IPS-11a (cell line): ENCODE measurements at regions not wholly inside any gene's neighbourhood (a gene's known extent, or its start where the extent isn't known, plus 50 kb on each side); places are given as distances from the start of the nearest gene placed in this dataset.
"Not testable (repeated sequence)": the region's sequence is repeated elsewhere in the genome, so short reads cannot be mapped to it uniquely, and the experiment has no call there.

Source experiments
- H3K4me3 ChIP-seq: one replicate; pipeline ENCODE4 v1.5.1; 2013; ENCODE audit warnings: low read depth, low read length, control low read depth

GRCh38 chr6:103001724-103002123 is 1608.2 kb downstream of the GRIK2 start:
- no peak overlapping the region for H3K4me3 ChIP-seq

DNA sequence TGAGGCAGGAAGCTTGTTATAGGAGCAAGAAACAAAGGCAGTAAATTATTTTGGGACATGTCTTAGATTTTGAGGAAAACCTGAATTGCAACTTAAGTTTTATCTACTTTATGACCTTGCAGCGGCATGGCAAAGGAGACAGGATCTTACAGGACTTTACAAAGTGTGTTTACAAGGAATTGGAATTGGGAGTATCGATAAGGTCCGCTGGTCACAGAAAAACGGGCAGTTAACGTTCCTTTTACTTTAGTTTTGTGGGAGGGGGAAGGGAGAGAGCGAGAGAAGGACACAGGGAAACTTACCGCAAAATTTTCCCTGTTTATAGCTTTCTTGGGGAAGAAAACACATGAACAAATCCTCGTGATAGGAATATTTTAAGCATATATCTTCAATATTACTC is 1607.2 kb downstream of the GRIK2 start:
- no peak overlapping the region for H3K4me3 ChIP-seq

- H3K4me3 ChIP-seq, result no peak overlapping the region
Measured at GRCh38 chr6:102995491-102995890, 1602.0 kb downstream of the GRIK2 start.

DNA sequence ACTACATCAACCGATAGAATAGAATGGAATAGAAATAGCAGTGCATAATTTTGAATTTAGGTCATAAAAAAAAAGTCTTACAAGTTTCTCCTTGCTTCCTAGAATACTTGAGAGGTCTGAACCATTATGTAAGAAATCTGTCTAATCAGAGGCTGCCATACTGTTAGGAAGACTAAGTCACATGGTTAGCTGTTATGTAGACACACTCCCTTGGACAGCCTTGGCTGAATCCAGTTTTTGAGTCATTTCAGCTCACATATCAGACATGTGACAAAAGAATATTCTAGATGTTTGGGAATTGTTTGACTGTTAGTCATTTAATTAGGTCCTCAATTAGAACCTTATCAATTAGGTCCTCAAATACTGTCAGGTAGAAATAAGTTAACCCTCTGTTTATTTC is 1601.4 kb downstream of the GRIK2 start:
- H3K4me3 ChIP-seq, result no peak overlapping the region

DNA sequence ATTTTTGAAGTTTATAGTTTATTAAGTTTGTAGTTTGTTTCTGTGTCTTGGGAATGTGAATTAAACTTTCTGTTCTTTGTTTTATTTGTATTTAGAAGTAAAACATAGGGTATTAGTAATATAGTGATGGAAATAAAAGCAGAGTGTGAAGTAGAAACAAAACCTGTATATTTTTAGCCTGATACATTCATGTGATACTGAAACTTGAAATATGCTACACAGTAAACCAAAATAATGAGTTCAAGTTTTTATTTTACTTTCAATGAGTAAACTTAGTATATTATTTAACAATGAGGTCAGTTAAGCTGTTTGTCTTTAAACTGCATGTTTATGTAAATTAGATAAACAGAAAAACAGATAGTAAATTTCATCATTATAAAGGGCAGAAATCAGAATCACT is 1592.6 kb downstream of the GRIK2 start:
- no peak overlapping the region for H3K4me3 ChIP-seq

DNA sequence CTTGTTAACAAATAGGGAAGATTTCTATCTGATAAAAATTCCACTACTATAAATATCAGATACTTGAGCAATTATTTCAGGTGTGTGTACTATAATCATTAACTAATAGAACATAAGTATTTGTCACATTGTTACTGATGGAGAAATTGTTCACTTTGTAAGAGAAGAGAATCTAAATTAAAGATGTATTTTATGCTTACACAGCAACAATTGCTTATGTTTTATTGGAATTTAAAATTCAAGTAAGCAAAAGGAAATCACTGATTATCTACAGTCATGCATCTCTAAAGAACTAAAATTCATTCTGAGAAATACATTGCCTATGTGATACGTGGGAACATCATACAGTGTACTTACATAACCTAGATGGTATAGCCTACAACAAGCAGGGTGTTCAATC is 1590.8 kb downstream of the GRIK2 start:
- no peak overlapping the region for H3K4me3 ChIP-seq

DNA sequence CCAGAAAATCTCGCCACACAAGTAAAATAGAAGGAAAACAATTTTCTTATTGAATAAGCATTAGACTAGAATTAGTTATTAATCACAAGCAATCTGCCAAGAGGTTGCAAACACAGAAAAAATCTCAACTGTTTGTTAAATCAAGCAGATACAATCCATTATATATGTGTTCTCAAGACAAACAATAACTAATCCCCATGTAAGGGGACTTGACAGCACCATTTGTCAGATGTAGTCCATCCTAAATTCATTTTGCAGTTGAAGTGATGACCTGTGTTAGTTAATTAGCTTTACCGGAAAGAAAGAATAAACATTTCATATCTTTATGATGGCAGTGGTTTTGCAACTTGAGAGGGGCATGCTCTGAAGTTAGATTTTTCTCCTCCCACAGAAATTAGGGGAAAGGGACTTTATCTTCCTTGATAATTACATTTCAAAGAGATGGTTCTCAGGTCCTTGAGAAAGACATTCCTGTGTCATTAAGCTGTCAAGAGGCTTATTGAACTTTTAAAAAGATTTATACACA is 1588.0 kb downstream of the GRIK2 start:
- H3K4me3 ChIP-seq, result no peak overlapping the region

DNA sequence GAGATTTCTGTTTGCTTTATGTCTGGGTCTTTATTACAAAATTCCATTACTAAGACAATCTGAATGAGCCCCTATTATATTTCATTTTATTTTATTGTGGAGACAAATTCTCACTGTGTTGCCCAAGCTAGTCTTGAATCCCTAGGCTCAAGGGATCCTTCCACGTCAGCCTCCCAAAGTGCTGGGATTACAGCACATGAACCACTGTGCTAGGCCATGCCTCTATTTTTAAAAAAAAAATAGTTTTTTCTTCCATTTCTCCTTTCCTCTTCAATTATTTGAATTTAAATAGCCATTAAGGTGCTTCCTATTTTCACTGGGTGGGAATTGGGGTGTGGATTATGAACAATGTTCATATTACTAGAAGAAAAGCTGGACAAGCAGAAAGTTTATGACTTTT is 1587.4 kb downstream of the GRIK2 start:
- no peak overlapping the region for H3K4me3 ChIP-seq

GRCh38 chr6:102961902-102962301 is 1568.4 kb downstream of the GRIK2 start:
- no peak overlapping the region for H3K4me3 ChIP-seq

DNA sequence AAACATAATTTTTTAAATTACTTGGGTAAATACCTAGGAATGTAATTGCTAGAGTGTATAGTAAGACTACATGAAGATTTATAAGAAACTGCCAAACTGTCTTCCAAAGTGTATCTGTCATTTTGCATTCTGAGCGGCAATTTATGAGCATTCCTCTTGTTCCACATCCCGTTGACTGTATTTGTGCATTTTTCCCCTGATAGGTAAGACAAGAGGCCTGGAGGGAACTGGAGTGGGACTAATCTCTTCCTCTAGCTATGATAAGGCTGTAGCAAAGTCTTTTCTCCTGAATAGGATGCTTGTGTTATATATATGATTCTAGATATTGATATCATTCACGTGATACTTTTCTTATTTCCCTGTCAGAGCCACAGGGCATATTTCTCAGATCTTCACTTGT is 1557.5 kb downstream of the GRIK2 start:
- no peak overlapping the region for H3K4me3 ChIP-seq

GRCh38 chr6:102944475-102944874 is 1551.0 kb downstream of the GRIK2 start:
- H3K4me3 ChIP-seq, result no peak overlapping the region

DNA sequence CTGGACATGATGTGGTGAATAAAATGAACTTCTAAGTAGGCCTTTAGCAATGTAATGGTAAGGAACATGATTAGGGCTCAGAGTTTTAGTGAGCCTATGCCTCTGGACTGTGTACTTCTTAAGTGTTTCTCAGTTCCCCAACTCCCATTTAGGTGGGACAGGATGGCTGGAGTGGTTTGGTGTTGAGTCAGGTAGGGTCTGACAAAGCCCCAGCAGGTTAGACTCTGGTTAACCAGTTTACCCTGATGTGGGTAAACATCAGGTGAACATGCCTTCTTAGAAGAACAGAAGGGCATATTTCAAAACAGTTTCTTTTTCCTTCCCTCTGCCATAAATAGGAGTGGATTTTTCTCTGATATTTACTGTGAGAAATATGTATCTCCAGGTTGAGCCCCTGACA is 1548.7 kb downstream of the GRIK2 start:
- H3K4me3 ChIP-seq, result no peak overlapping the region

DNA sequence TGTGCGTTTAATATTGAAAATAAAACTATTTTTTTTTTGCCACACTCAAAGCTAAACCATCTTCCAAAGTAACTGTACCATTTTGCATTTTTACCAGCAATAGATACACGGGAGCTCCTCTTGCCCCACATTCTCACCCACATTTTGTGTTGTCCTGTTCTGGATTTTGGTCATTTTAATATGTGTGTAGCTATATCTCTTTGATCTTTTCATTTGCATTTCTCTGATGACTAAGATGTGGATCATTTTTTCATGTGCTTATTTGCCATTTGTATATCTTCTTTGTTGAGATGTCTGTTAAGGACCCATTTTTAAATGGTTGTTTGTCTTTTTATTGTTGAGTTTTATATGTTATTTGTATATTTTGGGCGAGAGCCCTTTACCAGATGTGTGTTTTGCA is 1543.5 kb downstream of the GRIK2 start:
- H3K4me3 ChIP-seq, result no peak overlapping the region

GRCh38 chr6:102928109-102928508 is 1534.6 kb downstream of the GRIK2 start:
- H3K4me3 ChIP-seq, result no peak overlapping the region

DNA sequence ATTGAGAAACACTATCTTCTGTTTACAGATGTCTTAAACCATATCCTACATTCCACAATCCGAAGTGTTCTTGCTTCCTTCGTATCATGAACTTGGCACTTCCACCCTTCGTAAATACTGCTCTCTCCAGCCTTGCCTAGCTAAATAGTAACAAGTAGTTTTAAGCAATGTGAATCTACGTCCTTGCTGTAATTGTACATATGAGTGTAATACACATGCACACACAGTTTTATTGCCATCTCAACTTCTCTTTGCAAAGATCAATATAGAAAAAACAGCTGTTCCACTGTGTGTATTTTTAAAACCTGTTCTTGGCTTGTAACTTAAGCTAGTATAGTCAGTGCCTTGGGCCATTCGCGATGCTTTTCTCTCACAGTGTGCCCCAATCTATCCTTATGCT is 1524.7 kb downstream of the GRIK2 start:
- no peak overlapping the region for H3K4me3 ChIP-seq

DNA sequence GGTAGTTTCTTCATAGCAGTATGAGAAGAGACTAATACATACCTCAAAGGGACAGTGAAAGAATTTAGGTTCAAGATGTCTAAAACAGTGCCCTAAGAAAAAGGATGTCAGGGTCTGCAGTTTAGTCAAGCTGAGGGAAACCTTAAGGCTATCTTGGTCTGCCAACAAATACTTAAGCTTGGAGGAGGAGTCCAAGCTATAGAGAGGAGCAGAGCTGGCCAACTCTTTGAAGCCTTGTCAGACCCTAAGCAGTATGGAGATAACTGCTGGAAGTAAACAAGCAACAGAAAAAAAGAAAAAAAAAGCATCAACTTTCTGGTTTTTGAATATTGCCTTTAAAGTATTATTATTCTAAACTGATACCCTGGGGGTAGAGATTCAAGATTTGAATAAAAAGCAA is 1518.1 kb downstream of the GRIK2 start:
- no peak overlapping the region for H3K4me3 ChIP-seq

- not testable (repeated sequence) for H3K4me3 ChIP-seq
Measured at GRCh38 chr6:102910701-102911139, 1517.2 kb downstream of the GRIK2 start.

GRCh38 chr6:102907181-102907580 is 1513.7 kb downstream of the GRIK2 start:
- no peak overlapping the region for H3K4me3 ChIP-seq

DNA sequence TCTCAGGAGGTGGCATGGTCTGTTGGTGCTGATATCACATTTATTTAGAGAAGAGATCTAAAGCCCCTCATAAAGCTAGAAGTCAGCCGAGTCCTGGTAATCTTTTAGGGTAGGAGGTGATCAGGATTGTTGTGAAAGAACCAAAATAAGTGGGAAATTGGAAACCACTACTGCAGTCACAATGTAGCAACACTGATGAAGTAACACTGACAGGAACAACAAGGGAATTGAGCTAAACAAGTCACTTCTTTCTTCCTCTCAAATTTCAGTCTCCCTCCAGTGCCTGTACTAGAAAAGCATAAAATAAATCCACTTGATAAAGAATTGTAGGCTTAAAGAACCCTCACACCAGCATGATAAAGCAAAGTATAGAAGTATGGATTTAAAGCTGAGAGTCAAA is 1509.0 kb downstream of the GRIK2 start:
- H3K4me3 ChIP-seq, result no peak overlapping the region

DNA sequence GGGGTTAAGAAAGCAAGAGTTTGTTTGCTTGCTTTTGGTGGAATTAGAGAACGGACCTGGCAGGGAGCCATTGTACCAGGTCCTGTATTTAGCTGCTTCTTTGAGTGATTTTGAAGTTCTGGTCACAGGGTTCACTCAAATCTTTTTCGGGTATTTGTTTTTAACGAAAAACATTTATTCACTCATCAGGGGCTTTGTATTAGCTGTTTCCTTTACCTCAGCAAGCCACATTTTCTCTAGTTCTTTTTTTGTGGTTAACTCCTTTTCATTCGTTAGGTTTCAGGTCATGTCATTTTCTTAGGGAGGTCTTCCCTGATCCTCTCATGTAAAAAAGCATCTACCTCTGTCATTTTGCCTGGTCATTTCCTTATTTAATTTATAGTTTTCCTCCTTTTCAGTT is 1502.2 kb downstream of the GRIK2 start:
- no peak overlapping the region for H3K4me3 ChIP-seq

DNA sequence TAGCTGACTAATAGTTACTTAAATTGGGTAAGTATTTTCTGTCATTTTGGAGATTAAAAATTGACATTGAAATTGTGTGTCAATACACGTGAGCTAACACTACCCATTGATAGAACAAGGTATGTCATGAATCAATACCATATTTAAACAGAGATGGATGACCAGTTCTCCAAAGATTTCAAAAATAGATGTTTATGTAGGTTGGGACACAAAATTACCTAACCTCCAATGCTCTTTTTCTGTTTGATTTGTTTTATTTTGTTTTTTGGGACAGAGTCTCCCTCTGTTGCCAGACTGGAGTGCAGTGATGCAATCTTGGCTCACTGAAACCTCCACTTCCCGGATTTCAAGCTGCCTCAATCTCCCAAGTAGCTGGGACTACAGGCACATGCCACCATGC is 1491.7 kb downstream of the GRIK2 start:
- H3K4me3 ChIP-seq, result no peak overlapping the region

DNA sequence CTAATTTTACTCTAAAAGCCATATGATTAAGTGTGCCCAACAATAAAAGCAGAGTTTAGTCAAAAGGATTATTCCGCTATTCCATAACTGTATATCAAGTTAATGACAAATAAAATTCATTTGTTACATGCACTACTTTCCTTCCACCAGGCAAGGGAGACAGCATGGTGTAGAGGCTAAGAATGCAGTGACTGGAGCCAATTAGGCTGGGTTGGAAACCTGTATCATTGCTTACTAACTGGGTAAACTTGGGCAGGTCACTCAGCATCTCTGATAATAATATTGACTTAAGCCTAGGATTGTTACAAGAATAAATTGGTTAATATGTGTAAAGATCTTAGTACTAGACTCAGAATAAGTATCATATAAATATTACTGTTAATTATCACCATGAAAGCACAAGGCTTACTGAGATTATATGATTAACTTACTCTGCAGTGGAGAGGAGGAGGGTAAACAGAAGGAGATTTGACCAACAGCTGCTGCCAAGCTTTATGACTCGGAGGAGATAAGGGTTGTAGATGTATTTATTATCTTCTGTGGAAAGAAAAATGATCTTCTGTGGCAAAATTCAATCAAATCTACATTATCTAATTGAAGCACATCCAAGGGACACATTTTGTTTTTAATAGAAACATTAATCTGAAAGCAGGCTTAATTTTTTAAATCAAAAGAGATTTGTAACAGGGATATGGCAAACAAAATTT is 1459.9 kb downstream of the GRIK2 start:
- H3K4me3 ChIP-seq, result no peak overlapping the region

DNA sequence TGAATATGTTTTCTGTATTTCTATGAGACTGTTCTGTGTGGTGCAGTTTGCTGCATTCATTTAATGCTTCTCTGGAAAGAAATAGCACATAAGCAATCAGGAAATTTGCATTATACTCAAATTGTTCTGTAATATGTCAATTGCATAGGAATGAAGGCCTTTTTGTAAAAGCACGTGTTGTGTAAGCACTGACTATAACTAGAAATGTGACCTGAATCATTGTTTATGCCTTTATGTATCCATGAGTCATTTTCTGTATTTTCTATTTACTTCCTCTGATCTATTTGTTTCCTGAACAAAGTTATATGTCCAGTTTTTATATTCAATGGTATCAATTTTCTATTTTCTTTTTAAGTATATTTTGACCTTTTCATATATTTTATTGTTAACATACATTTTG is 1455.3 kb downstream of the GRIK2 start:
- H3K4me3 ChIP-seq, result no peak overlapping the region
